GM23338 (cell line): ENCODE measurements at regions not wholly inside any gene's neighbourhood (a gene's known extent, or its start where the extent isn't known, plus 50 kb on each side); places are given as distances from the start of the nearest gene placed in this dataset.

Source experiments
- ATAC-seq: fragments of 200-7000 bp; cut with Tn5 transposase; 3 replicates; pipeline ENCODE4 v1.9.1; 2020
- DNase-seq: peaks from one replicate; pipeline ENCODE4 v3.0.0-alpha.2; 2015; ENCODE audit warnings: low spot score
- H2AFZ ChIP-seq: fragments of 200-600 bp; sonication (generic); 2 replicates; pipeline ENCODE4 v1.8.0; 2016; ENCODE audit warnings: antibody characterized with exemption, mild to moderate bottlenecking, moderate library complexity
- H3F3A ChIP-seq: fragments of 200-600 bp; sonication (generic); replicated peaks from 2 replicates; pipeline ENCODE4 v1.8.0; 2017; ENCODE audit warnings: antibody characterized with exemption, mixed run types, low read depth
- H3K27ac ChIP-seq: fragments of 200-600 bp; sonication (generic); 2 replicates; pipeline ENCODE4 v1.6.1; 2016; ENCODE audit warnings: low read depth
- H3K27me3 ChIP-seq: fragments of 200-600 bp; sonication (generic); 2 replicates; pipeline ENCODE4 v1.8.0; 2016; ENCODE audit warnings: mild to moderate bottlenecking, mixed run types, moderate library complexity; ENCODE audit not compliant: insufficient read depth
- H3K36me3 ChIP-seq: fragments of 200-600 bp; sonication (generic); 2 replicates; pipeline ENCODE4 v1.8.0; 2016; ENCODE audit warnings: mild to moderate bottlenecking; ENCODE audit not compliant: insufficient read depth
- H3K4me1 ChIP-seq: fragments of 200-600 bp; sonication (generic); 2 replicates; pipeline ENCODE4 v1.8.0; 2016; ENCODE audit warnings: mild to moderate bottlenecking, moderate library complexity; ENCODE audit not compliant: insufficient read depth
- H3K4me2 ChIP-seq: fragments of 200-600 bp; sonication (generic); 2 replicates; pipeline ENCODE4 v1.7.1; 2017; ENCODE audit warnings: mixed run types
- H3K4me3 ChIP-seq: fragments of 200-600 bp; sonication (generic); 2 replicates; pipeline ENCODE4 v1.6.1; 2016; ENCODE audit warnings: mixed run types
- H3K79me2 ChIP-seq: fragments of 200-600 bp; sonication (generic); replicated peaks from 2 replicates; pipeline ENCODE4 v1.8.0; 2017; ENCODE audit warnings: mild to moderate bottlenecking; ENCODE audit not compliant: insufficient read depth
- H3K9me2 ChIP-seq: fragments of 200-600 bp; sonication (generic); 2 replicates; pipeline ENCODE4 v1.8.0; 2017; ENCODE audit not compliant: insufficient read depth
- H4K20me1 ChIP-seq: fragments of 200-600 bp; sonication (generic); replicated peaks from 2 replicates; pipeline ENCODE4 v1.8.0; 2017; ENCODE audit warnings: mild to moderate bottlenecking; ENCODE audit not compliant: insufficient read depth
- H3K27ac Mint-ChIP-seq: 2 replicates; pipeline ENCODE4 v1.8.0; 2020; ENCODE audit warnings: inconsistent platforms, mild to moderate bottlenecking, moderate library complexity, mixed read lengths
- H3K27me3 Mint-ChIP-seq: 3 replicates; pipeline ENCODE4 v1.8.0; 2022; ENCODE audit warnings: low read depth, mild to moderate bottlenecking, moderate library complexity, mixed read lengths, inconsistent platforms; ENCODE audit not compliant: insufficient read depth, poor library complexity
- H3K36me3 Mint-ChIP-seq: 3 replicates; pipeline ENCODE4 v1.8.0; 2021; ENCODE audit warnings: low read depth, mild to moderate bottlenecking, inconsistent platforms, moderate library complexity, mixed read lengths
- H3K4me1 Mint-ChIP-seq: 3 replicates; pipeline ENCODE4 v1.8.0; 2020; ENCODE audit warnings: mild to moderate bottlenecking, inconsistent platforms, mixed read lengths
- H3K4me3 Mint-ChIP-seq: 3 replicates; pipeline ENCODE4 v1.8.0; 2021; ENCODE audit warnings: moderate library complexity, mild to moderate bottlenecking, inconsistent platforms, mixed read lengths
- H3K9me3 Mint-ChIP-seq: 3 replicates; pipeline ENCODE4 v1.8.0; 2020; ENCODE audit warnings: moderate library complexity, mild to moderate bottlenecking, inconsistent platforms, mixed read lengths
- CREB1 ChIP-seq: fragments of 250-450 bp; sonication (Bioruptor Pico); IDR thresholded peaks from 2 replicates; pipeline ENCODE4 v1.5.0; 2020; ENCODE audit warnings: low read depth, mild to moderate bottlenecking, moderate library complexity
- EZH2 ChIP-seq: fragments of 200-600 bp; sonication (generic); IDR thresholded peaks from one replicate; pipeline ENCODE4 v1.8.0; 2017; ENCODE audit warnings: antibody characterized with exemption, mild to moderate bottlenecking, low read depth; ENCODE audit not compliant: unreplicated experiment
- JUNB ChIP-seq: IDR thresholded peaks from one replicate; pipeline ENCODE4 v1.6.1; 2016; ENCODE audit warnings: antibody characterized with exemption; ENCODE audit not compliant: unreplicated experiment
- NANOG ChIP-seq: IDR thresholded peaks from 2 replicates; pipeline ENCODE4 v1.6.1; 2016; ENCODE audit warnings: antibody characterized with exemption, borderline replicate concordance
- STAT1 ChIP-seq: IDR thresholded peaks from one replicate; pipeline ENCODE4 v1.6.1; 2016; ENCODE audit warnings: antibody characterized with exemption; ENCODE audit not compliant: unreplicated experiment
- ZNF114 ChIP-seq: fragments of 250-450 bp; sonication (Bioruptor Pico); IDR thresholded peaks from 2 replicates; pipeline ENCODE4 v1.5.0; 2020; ENCODE audit warnings: mild to moderate bottlenecking, moderate library complexity
- TF ChIP-seq, protein P1 (sequence below), 2 experiments: fragments of 200-600 bp in 1 of 2; sonication (generic) in 1 of 2; conservative IDR thresholded peaks; 2 replicates each; pipeline versions ENCODE4 v1.5.1 to v1.6.1; 2016 to 2017; ENCODE audit warnings: antibody characterized with exemption in 2 of 2, low read depth in 2 of 2, mild to moderate bottlenecking in 2 of 2, moderate library complexity in 1 of 2
- TF ChIP-seq, protein P2 (sequence below): fragments of 250-450 bp; sonication (Bioruptor Pico); IDR thresholded peaks from 2 replicates; pipeline ENCODE4 v1.5.0; 2020; ENCODE audit warnings: mild to moderate bottlenecking, moderate library complexity

DNA sequence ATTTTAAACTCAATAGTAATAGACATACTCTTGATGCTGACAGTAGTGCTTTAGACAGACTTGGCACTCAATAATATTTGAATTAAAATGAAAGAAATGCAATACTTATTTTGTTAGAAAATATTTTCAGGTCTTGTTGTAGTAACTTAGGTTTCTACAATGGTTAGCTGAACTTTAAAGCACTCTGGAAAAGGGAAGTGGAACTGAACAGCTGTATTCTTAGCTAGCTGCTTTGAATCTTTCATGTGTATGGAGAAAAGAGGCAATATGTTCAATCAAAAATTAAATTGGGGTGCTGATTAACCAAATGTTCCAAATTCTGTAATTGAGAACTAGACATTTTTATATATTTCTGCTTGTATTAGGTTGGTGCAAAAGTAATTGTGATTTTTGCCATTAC lies 517.9 kb upstream of the RAG2 start (continued):
- TF ChIP-seq, protein P1, sequence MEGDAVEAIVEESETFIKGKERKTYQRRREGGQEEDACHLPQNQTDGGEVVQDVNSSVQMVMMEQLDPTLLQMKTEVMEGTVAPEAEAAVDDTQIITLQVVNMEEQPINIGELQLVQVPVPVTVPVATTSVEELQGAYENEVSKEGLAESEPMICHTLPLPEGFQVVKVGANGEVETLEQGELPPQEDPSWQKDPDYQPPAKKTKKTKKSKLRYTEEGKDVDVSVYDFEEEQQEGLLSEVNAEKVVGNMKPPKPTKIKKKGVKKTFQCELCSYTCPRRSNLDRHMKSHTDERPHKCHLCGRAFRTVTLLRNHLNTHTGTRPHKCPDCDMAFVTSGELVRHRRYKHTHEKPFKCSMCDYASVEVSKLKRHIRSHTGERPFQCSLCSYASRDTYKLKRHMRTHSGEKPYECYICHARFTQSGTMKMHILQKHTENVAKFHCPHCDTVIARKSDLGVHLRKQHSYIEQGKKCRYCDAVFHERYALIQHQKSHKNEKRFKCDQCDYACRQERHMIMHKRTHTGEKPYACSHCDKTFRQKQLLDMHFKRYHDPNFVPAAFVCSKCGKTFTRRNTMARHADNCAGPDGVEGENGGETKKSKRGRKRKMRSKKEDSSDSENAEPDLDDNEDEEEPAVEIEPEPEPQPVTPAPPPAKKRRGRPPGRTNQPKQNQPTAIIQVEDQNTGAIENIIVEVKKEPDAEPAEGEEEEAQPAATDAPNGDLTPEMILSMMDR (conservative IDR thresholded peaks at IDR 0.05; ENCODE audit: low read depth in 2 of 2): no peak

DNA sequence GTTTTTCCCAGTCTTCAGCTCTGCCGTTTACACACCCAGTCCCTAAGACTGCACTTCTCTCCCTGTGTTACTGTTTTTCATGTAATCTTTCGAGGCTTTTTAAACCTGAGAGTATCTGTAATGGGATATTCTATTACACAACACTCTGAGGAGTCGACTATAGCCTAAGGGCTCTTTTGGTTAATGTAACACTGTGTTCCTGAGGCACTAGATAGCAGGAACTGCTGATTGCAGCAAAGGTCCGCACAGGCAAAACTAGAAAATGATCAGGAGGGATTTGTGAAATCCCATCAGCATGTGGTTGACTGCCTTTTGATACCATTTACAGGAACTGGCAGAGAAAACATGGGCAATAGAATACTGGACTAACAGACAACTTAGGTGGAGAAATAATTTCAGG lies 512.3 kb upstream of the RAG2 start:
- Histone ChIP-seq H3K4me2 (no peak overlapping the region), H3K4me3 (no peak overlapping the region), H4K20me1 (no peaks in the 10 kb centered on the region), H3K36me3 (peaks cover 21% of the 10 kb centered on the region), H3K9me2 (no peaks in the 10 kb centered on the region), H3K79me2 (no peaks in the 10 kb centered on the region), H3K27ac (no peak overlapping the region), H3K27me3 (no peaks in the 10 kb centered on the region), H3K4me1 (no peaks in the 10 kb centered on the region), H2AFZ (no peak overlapping the region), H3F3A (no peaks in the 10 kb centered on the region)
- Mint-ChIP-seq H3K9me3 (peaks cover 84% of the 10 kb centered on the region), H3K4me3 (no peak overlapping the region), H3K36me3 (peaks cover 22% of the 10 kb centered on the region; the same call in 2 of the 3 replicates), H3K4me1 (no peaks in the 10 kb centered on the region), H3K27ac (no peak overlapping the region), H3K27me3 (no peaks in the 10 kb centered on the region)
- DNase-seq (no peak), ATAC-seq (no peak)
- TF ChIP-seq ZNF114 (CRISPR knock-in tag): no peak
- TF ChIP-seq, protein P2, sequence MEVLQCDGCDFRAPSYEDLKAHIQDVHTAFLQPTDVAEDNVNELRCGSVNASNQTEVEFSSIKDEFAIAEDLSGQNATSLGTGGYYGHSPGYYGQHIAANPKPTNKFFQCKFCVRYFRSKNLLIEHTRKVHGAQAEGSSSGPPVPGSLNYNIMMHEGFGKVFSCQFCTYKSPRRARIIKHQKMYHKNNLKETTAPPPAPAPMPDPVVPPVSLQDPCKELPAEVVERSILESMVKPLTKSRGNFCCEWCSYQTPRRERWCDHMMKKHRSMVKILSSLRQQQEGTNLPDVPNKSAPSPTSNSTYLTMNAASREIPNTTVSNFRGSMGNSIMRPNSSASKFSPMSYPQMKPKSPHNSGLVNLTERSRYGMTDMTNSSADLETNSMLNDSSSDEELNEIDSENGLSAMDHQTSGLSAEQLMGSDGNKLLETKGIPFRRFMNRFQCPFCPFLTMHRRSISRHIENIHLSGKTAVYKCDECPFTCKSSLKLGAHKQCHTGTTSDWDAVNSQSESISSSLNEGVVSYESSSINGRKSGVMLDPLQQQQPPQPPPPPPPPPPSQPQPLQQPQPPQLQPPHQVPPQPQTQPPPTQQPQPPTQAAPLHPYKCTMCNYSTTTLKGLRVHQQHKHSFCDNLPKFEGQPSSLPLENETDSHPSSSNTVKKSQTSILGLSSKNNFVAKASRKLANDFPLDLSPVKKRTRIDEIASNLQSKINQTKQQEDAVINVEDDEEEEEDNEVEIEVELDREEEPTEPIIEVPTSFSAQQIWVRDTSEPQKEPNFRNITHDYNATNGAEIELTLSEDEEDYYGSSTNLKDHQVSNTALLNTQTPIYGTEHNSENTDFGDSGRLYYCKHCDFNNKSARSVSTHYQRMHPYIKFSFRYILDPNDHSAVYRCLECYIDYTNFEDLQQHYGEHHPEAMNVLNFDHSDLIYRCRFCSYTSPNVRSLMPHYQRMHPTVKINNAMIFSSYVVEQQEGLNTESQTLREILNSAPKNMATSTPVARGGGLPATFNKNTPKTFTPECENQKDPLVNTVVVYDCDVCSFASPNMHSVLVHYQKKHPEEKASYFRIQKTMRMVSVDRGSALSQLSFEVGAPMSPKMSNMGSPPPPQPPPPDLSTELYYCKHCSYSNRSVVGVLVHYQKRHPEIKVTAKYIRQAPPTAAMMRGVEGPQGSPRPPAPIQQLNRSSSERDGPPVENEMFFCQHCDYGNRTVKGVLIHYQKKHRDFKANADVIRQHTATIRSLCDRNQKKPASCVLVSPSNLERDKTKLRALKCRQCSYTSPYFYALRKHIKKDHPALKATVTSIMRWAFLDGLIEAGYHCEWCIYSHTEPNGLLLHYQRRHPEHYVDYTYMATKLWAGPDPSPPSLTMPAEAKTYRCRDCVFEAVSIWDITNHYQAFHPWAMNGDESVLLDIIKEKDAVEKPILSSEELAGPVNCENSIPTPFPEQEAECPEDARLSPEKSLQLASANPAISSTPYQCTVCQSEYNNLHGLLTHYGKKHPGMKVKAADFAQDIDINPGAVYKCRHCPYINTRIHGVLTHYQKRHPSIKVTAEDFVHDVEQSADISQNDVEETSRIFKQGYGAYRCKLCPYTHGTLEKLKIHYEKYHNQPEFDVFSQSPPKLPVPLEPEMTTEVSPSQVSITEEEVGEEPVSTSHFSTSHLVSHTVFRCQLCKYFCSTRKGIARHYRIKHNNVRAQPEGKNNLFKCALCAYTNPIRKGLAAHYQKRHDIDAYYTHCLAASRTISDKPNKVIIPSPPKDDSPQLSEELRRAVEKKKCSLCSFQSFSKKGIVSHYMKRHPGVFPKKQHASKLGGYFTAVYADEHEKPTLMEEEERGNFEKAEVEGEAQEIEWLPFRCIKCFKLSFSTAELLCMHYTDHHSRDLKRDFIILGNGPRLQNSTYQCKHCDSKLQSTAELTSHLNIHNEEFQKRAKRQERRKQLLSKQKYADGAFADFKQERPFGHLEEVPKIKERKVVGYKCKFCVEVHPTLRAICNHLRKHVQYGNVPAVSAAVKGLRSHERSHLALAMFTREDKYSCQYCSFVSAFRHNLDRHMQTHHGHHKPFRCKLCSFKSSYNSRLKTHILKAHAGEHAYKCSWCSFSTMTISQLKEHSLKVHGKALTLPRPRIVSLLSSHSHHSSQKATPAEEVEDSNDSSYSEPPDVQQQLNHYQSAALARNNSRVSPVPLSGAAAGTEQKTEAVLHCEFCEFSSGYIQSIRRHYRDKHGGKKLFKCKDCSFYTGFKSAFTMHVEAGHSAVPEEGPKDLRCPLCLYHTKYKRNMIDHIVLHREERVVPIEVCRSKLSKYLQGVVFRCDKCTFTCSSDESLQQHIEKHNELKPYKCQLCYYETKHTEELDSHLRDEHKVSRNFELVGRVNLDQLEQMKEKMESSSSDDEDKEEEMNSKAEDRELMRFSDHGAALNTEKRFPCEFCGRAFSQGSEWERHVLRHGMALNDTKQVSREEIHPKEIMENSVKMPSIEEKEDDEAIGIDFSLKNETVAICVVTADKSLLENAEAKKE (CRISPR knock-in tag): no peak
- TF ChIP-seq STAT1: no peak
- no peak for TF ChIP-seq JUNB
- TF ChIP-seq, protein P1 (conservative IDR thresholded peaks at IDR 0.05; ENCODE audit: low read depth in 2 of 2): no peak
- TF ChIP-seq EZH2: no peak
- TF ChIP-seq NANOG: no peak
- no peak for TF ChIP-seq CREB1 (CRISPR knock-in tag)
